B cell (primary cell): ENCODE measurements at regions not wholly inside any gene's neighbourhood (a gene's known extent, or its start where the extent isn't known, plus 50 kb on each side); places are given as distances from the start of the nearest gene placed in this dataset.
"Not testable (repeated sequence)": the region's sequence is repeated elsewhere in the genome, so short reads cannot be mapped to it uniquely, and the experiment has no call there.

ENCODE experiments used
- ATAC-seq: fragments of 200-7000 bp; cut with Tn5 transposase; one replicate; pipeline ENCODE4 v1.10.0; 2021; ENCODE audit warnings: low read depth, mild to moderate bottlenecking, moderate number of reproducible peaks, moderate library complexity
- CTCF ChIA-PET: fragments of 350-600 bp; sonication (Branson Sonifier 250); formaldehyde crosslinking; loops from one replicate; lab custom pipeline; 2021; ENCODE audit warnings: antibody characterized with exemption, inconsistent platforms; lab: Charles Lee
- POLR2A ChIA-PET: fragments of 350-600 bp; sonication (Branson Sonifier 250); formaldehyde crosslinking; loops from one replicate; lab custom pipeline; 2021; ENCODE audit warnings: antibody characterized with exemption; lab: Charles Lee
- DNase-seq: peaks from one replicate; pipeline ENCODE4 v3.0.0; 2013
- H2AFZ ChIP-seq: 2 replicates; pipeline ENCODE4 v1.6.1; 2012; ENCODE audit warnings: mild to moderate bottlenecking, low read depth, low read length; ENCODE audit not compliant: insufficient read depth, poor library complexity, severe bottlenecking
- H3K27ac ChIP-seq, 2 donors: 1 replicate in 1 of 2; 2 replicates in 1 of 2; pipeline ENCODE4 v1.5.1; 2012 to 2013; ENCODE audit warnings: low read length in 2 of 2, mild to moderate bottlenecking in 2 of 2, moderate library complexity in 1 of 2
- H3K27me3 ChIP-seq, 4 experiments: fragments of 200-600 bp in 1 of 4; sonication (generic) in 1 of 4; replicated peaks in 1 of 4; 1 replicate in 2 of 4; 2 replicates in 2 of 4; pipeline versions ENCODE4 v1.6.1 to v1.7.0; 2013 to 2016; ENCODE audit warnings: low read length in 3 of 4, mild to moderate bottlenecking in 2 of 4, mixed read lengths in 1 of 4, moderate library complexity in 1 of 4; ENCODE audit not compliant: insufficient read depth in 4 of 4, control insufficient read depth in 3 of 4; ENCODE audit errors: control extremely low read depth in 1 of 4
- H3K36me3 ChIP-seq, 2 experiments: replicated peaks in 1 of 2; 1 replicate in 1 of 2; 2 replicates in 1 of 2; pipeline versions ENCODE4 v1.6.1 to v1.7.1; 2013; ENCODE audit warnings: low read length in 1 of 2; ENCODE audit not compliant: insufficient read depth in 2 of 2, control insufficient read depth in 1 of 2; ENCODE audit errors: control extremely low read depth in 1 of 2, extremely low read depth in 1 of 2
- H3K4me1 ChIP-seq, 2 donors: fragments of 200-600 bp in 1 of 2; sonication (generic) in 1 of 2; 1 replicate in 1 of 2; 2 replicates in 1 of 2; pipeline versions ENCODE4 v1.5.1 to v1.6.1; 2013 to 2017; ENCODE audit warnings: low read length in 2 of 2; ENCODE audit not compliant: control insufficient read depth in 2 of 2, insufficient read depth in 2 of 2
- H3K4me2 ChIP-seq: replicated peaks from 2 replicates; pipeline ENCODE3; 2012; ENCODE audit warnings: mild to moderate bottlenecking, low read depth, low read length; ENCODE audit not compliant: poor library complexity, severe bottlenecking
- H3K4me3 ChIP-seq, 5 experiments: fragments of 200-600 bp in 1 of 5; sonication (generic) in 1 of 5; 1 replicate in 3 of 5; 2 replicates in 2 of 5; pipeline versions ENCODE4 v1.5.1 to v1.7.0; 2011 to 2016; ENCODE audit warnings: low read length in 4 of 5, mild to moderate bottlenecking in 4 of 5, low read depth in 2 of 5, control low read depth in 1 of 5, moderate library complexity in 1 of 5; ENCODE audit not compliant: insufficient read depth in 1 of 5; ENCODE audit errors: control extremely low read depth in 1 of 5, extremely low read depth in 1 of 5
- H3K79me2 ChIP-seq: fragments of 200-600 bp; sonication (generic); one replicate; pipeline ENCODE4 v1.6.0; 2016; ENCODE audit warnings: low read length; ENCODE audit not compliant: control insufficient read depth, insufficient read depth
- H3K9ac ChIP-seq: fragments of 200-600 bp; sonication (generic); 2 replicates; pipeline ENCODE4 v1.6.1; 2017; ENCODE audit warnings: mild to moderate bottlenecking, low read length, moderate library complexity
- H3K9me3 ChIP-seq, 3 donors: one replicate each; pipeline versions ENCODE4 v1.6.1 to v1.7.1; 2013; ENCODE audit warnings: low read length in 2 of 3; ENCODE audit not compliant: control insufficient read depth in 2 of 3, insufficient read depth in 1 of 3; ENCODE audit errors: control extremely low read depth in 1 of 3
- H4K20me1 ChIP-seq: 2 replicates; pipeline ENCODE4 v1.6.0; 2012; ENCODE audit warnings: mild to moderate bottlenecking, low read length; ENCODE audit not compliant: insufficient read depth, control insufficient read depth, poor library complexity, severe bottlenecking
- H3K27ac Mint-ChIP-seq: one replicate; pipeline ENCODE4 v1.8.0; 2021; ENCODE audit warnings: mixed read lengths
- H3K27me3 Mint-ChIP-seq: one replicate; pipeline ENCODE4 v1.8.0; 2021; ENCODE audit warnings: mixed read lengths
- H3K4me1 Mint-ChIP-seq: one replicate; pipeline ENCODE4 v1.8.0; 2021; ENCODE audit warnings: mixed read lengths
- H3K4me3 Mint-ChIP-seq: one replicate; pipeline ENCODE4 v1.8.0; 2021; ENCODE audit warnings: mixed read lengths
- H3K9me3 Mint-ChIP-seq: one replicate; pipeline ENCODE4 v1.8.0; 2022; ENCODE audit warnings: mixed read lengths; ENCODE audit not compliant: insufficient read depth
- EZH2 ChIP-seq: IDR thresholded peaks from 2 replicates; pipeline ENCODE4 v1.6.1; 2012; ENCODE audit warnings: borderline replicate concordance, low read depth, mild to moderate bottlenecking, moderate library complexity, low read length; ENCODE audit not compliant: insufficient read depth, poor library complexity, severe bottlenecking
- WGBS: methylation state at CpG from one replicate; pipeline ENCODE4 v1.1.5; 2013; ENCODE audit warnings: missing lambda C conversion rate; ENCODE audit not compliant: insufficient coverage; 5-methylcytosine and 5-hydroxymethylcytosine counted together
- intact Hi-C: fragments of 100-400 bp; cut with micrococcal nuclease; formaldehyde crosslinking; loops from one replicate; pipeline ENCODE4 v1.10.0; 2022
- TF ChIP-seq, protein P1 (sequence below): fragments of 200-600 bp; IDR thresholded peaks from one replicate; pipeline ENCODE4 v1.8.0; 2022; ENCODE audit warnings: antibody characterized with exemption, mild to moderate bottlenecking

DNA sequence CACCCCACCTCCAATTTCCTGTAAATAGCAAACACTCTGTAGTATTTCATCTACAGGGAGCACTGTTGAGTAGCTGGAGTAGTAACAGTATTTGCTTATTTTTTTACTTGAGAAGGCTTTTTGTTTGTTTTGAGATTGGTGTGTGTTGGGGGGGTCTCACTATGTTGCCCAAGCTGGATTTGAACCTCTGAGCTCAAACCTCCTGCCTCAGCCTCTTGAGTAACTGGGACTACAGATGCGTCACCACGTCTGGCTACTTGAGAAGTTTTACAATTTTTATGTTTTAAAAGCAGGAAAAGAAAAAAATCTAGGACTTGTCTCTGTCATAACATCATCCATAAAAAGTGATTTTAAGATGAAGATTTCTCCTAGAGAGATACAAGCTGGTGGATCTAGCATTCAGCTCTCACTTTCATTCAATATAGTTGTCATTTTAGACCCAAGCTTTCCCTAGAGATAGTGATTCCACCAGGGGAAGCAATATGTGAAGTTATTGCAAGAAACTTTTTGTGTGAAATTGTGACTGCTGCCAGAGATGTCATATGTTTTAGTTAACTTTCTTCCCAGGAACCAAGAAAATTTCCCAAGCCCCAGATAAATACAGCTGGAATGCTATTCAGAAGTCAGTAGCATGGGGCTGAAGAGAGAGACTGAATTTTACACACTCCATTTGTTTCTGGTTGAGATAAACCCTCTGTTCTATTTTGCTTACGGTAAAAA, 60.2 kb upstream of the MAP4K3 start:
- H3K27ac ChIP-seq, result no peak overlapping the region
- no CpG with 5 or more reads among the region's 3 CpGs for WGBS
- H2AFZ ChIP-seq, result no peak overlapping the region
- H3K36me3 ChIP-seq, result no peaks in the 10 kb centered on the region
- no peak overlapping the region for H3K4me3 ChIP-seq
- TF ChIP-seq, protein P1, sequence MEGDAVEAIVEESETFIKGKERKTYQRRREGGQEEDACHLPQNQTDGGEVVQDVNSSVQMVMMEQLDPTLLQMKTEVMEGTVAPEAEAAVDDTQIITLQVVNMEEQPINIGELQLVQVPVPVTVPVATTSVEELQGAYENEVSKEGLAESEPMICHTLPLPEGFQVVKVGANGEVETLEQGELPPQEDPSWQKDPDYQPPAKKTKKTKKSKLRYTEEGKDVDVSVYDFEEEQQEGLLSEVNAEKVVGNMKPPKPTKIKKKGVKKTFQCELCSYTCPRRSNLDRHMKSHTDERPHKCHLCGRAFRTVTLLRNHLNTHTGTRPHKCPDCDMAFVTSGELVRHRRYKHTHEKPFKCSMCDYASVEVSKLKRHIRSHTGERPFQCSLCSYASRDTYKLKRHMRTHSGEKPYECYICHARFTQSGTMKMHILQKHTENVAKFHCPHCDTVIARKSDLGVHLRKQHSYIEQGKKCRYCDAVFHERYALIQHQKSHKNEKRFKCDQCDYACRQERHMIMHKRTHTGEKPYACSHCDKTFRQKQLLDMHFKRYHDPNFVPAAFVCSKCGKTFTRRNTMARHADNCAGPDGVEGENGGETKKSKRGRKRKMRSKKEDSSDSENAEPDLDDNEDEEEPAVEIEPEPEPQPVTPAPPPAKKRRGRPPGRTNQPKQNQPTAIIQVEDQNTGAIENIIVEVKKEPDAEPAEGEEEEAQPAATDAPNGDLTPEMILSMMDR, result no peak
- TF ChIP-seq EZH2, result no peak
- no peaks in the 10 kb centered on the region for H3K79me2 ChIP-seq
- H3K4me3 Mint-ChIP-seq, result no peak overlapping the region
- no peak overlapping the region for H3K9ac ChIP-seq
- no peak overlapping the region for H3K27ac Mint-ChIP-seq
- no peak overlapping the region for H3K4me2 ChIP-seq
- no peak for DNase-seq
- no peaks in the 10 kb centered on the region for H3K9me3 Mint-ChIP-seq
- ChIA-PET POLR2A (interaction anchor here (1.1 kb wide), 1 partner anchor 377 kb away, joined by 3 read pairs; the partner anchor contains the start of gene SOS1), CTCF (interaction anchor here (0.6 to 3.3 kb wide), 3 partner anchors 21 to 435 kb away, joined by 3 to 13 read pairs (median 4); no protein-coding TSS in a partner anchor)
- intact Hi-C loops, result loop anchor here (10.0 kb wide), 1 partner anchor 232 kb away; no protein-coding TSS in a partner anchor
- no peak for ATAC-seq
- no peaks in the 10 kb centered on the region for H4K20me1 ChIP-seq
- H3K27me3 ChIP-seq, result peaks cover 0 to 16% (median 3%) of the 10 kb centered on the region in 4 experiments
- peaks cover 19 to 26% of the 10 kb centered on the region in 2 donors for H3K4me1 ChIP-seq
- H3K27me3 Mint-ChIP-seq, result peaks cover 31% of the 10 kb centered on the region
- H3K4me1 Mint-ChIP-seq, result peaks cover 30% of the 10 kb centered on the region
- no peaks in the 10 kb centered on the region for H3K9me3 ChIP-seq

DNA sequence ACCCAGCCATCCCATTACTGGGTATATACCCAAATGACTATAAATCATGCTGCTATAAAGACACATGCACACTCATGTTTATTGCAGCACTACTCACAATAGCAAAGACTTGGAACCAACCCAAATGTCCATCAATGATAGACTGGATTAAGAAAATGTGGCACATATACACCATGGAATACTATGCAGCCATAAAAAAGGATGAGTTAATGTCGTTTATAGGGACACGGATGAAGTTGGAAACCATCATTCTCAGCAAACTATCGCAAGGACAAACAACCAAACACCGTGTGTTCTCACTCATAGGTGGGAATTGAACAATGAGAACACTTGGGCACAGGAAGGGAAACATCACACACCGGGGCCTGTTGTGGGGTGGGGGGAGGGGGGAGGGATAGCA, 61.1 kb upstream of the MAP4K3 start:
- H3K27ac ChIP-seq, H3K9me3 Mint-ChIP-seq, DNase-seq, ATAC-seq, H3K4me3 Mint-ChIP-seq, POLR2A ChIA-PET, H3K9me3 ChIP-seq, H2AFZ ChIP-seq, H3K9ac ChIP-seq, H3K4me2 ChIP-seq, H4K20me1 ChIP-seq, H3K4me3 ChIP-seq, H3K79me2 ChIP-seq, H3K36me3 ChIP-seq, H3K27ac Mint-ChIP-seq: not testable (repeated sequence)
- H3K27me3 ChIP-seq, result peaks cover 0 to 16% (median 5%) of the 10 kb centered on the region in 4 experiments
- peaks cover 25% of the 10 kb centered on the region for H3K4me1 Mint-ChIP-seq
- peaks cover 38% of the 10 kb centered on the region for H3K27me3 Mint-ChIP-seq
- intact Hi-C loops, result loop anchor here (10.0 kb wide), 1 partner anchor 233 kb away; no protein-coding TSS in a partner anchor
- no CpG with 5 or more reads among the region's 5 CpGs for WGBS
- H3K4me1 ChIP-seq, result peaks cover 20 to 25% of the 10 kb centered on the region in 2 donors
- CTCF ChIA-PET, result interaction anchor here (3.3 kb wide), 1 partner anchor 232 kb away, joined by 13 read pairs; no protein-coding TSS in a partner anchor
